ENCODE measurements at regions not wholly inside any gene's neighbourhood (a gene's known extent, or its start where the extent isn't known, plus 50 kb on each side); places are given as distances from the start of the nearest gene placed in this dataset.

GRCh38 chr2:160683206-160683605 is 189.6 kb upstream of the RBMS1 start:
- H3K9me3 ChIP-seq = no peaks in the 10 kb centered on the region
- H3K36me3 ChIP-seq = no peaks in the 10 kb centered on the region
- H3K27me3 ChIP-seq = no peaks in the 10 kb centered on the region
- no peaks in the 10 kb centered on the region for H3K4me1 ChIP-seq
- intact Hi-C loops (cut with DNase I) = no loop called here
- no peak for DNase-seq
- WGBS, 2 donors = 69 to 86% methylated on average over 3 of the region's 3 CpGs
- TF ChIP-seq POLR2A (IDR thresholded peaks at IDR 0.05) (no peak), CTCF (IDR thresholded peaks at IDR 0.05) (no peak)
- H3K4me3 ChIP-seq = no peak overlapping the region
- H3K27ac ChIP-seq = no peak overlapping the region

- no peaks in the 10 kb centered on the region for H3K4me1 ChIP-seq
- no peak for DNase-seq
- H3K36me3 ChIP-seq = no peaks in the 10 kb centered on the region
- H3K4me3 ChIP-seq = no peak overlapping the region
- intact Hi-C loops (cut with DNase I) = no loop called here
- no peak overlapping the region for H3K27ac ChIP-seq
- H3K9me3 ChIP-seq = no peaks in the 10 kb centered on the region
- 83 to 87% methylated on average over 7 of the region's 7 CpGs for WGBS, 2 donors
- no peaks in the 10 kb centered on the region for H3K27me3 ChIP-seq
- TF ChIP-seq POLR2A (IDR thresholded peaks at IDR 0.05) (no peak), CTCF (IDR thresholded peaks at IDR 0.05) (no peak)
These were observed 194.0 kb upstream of the RBMS1 start for GRCh38 chr2:160687629-160688028.

GRCh38 chr2:160689441-160689840 is 195.8 kb upstream of the RBMS1 start:
- Histone ChIP-seq H3K27ac (no peak overlapping the region), H3K4me1 (no peaks in the 10 kb centered on the region), H3K36me3 (no peaks in the 10 kb centered on the region), H3K27me3 (no peaks in the 10 kb centered on the region), H3K9me3 (no peaks in the 10 kb centered on the region), H3K4me3 (no peak overlapping the region)
- TF ChIP-seq CTCF (IDR thresholded peaks at IDR 0.05) (no peak), POLR2A (IDR thresholded peaks at IDR 0.05) (no peak)
- 71 to 82% methylated on average over 1 of the region's 1 CpG for WGBS, 2 donors
- no peak for DNase-seq
- intact Hi-C loops (cut with DNase I) = no loop called here

GRCh38 chr2:160694221-160694620 is 200.6 kb upstream of the RBMS1 start:
- Histone ChIP-seq H3K4me1 (peaks cover 0 to 11% (median 5%) of the 10 kb centered on the region in 3 donors), H3K27me3 (no peaks in the 10 kb centered on the region), H3K36me3 (no peaks in the 10 kb centered on the region), H3K4me3 (no peak overlapping the region), H3K27ac (no peak overlapping the region), H3K9me3 (no peaks in the 10 kb centered on the region)
- TF ChIP-seq CTCF (IDR thresholded peaks at IDR 0.05) (no peak), POLR2A (IDR thresholded peaks at IDR 0.05) (no peak)
- intact Hi-C loops (cut with DNase I) = no loop called here
- DNase-seq = no peak
- WGBS, 2 donors = 85 to 86% methylated on average over 2 of the region's 2 CpGs

- intact Hi-C loops (cut with DNase I) = no loop called here
- Histone ChIP-seq H3K27ac (no peak overlapping the region), H3K4me3 (no peak overlapping the region), H3K9me3 (no peaks in the 10 kb centered on the region), H3K36me3 (no peaks in the 10 kb centered on the region), H3K4me1 (peaks cover 0 to 11% (median 5%) of the 10 kb centered on the region in 3 donors), H3K27me3 (no peaks in the 10 kb centered on the region)
- TF ChIP-seq CTCF (IDR thresholded peaks at IDR 0.05) (no peak), POLR2A (IDR thresholded peaks at IDR 0.05) (no peak)
- 45 to 77% methylated on average over 1 of the region's 2 CpGs for WGBS, 2 donors
- no peak for DNase-seq
These were observed 201.0 kb upstream of the RBMS1 start for GRCh38 chr2:160694631-160695030.

All from esophagus squamous epithelium (tissue), 5 donors.